PC-9 (cell line): ENCODE measurements at regions not wholly inside any gene's neighbourhood (a gene's known extent, or its start where the extent isn't known, plus 50 kb on each side); places are given as distances from the start of the nearest gene placed in this dataset.

Experiments used
- BruUV-seq: library from RNA; stranded (reverse); fragments of 400-500 nt; replicated peaks from 2 replicates; lab custom pipeline; 2021; lab: Mats Ljungman, UMichigan
- CTCF ChIA-PET: fragments of 300-600 bp; sonication (Branson Sonifier 250); formaldehyde crosslinking; loops from one replicate; lab custom pipeline; 2022; ENCODE audit warnings: antibody characterized with exemption; lab: Charles Lee
- POLR2A ChIA-PET: fragments of 300-600 bp; sonication (Branson Sonifier 250); formaldehyde crosslinking; loops from one replicate; lab custom pipeline; 2022; ENCODE audit warnings: antibody characterized with exemption; ENCODE audit not compliant: unreplicated experiment; lab: Charles Lee
- DNase-seq, 2 experiments: peaks; one replicate each; pipeline versions ENCODE4 v3.0.0 to v3.0.0-alpha.2; 2015 to 2022; ENCODE audit warnings: mixed read lengths in 1 of 2
- H2AFZ ChIP-seq: fragments of 200-600 bp; sonication (generic); 2 replicates; pipeline ENCODE4 v1.8.1; 2017; ENCODE audit warnings: antibody characterized with exemption
- H3F3A ChIP-seq: fragments of 200-600 bp; sonication (generic); 2 replicates; pipeline ENCODE4 v1.8.1; 2017; ENCODE audit warnings: antibody characterized with exemption, mild to moderate bottlenecking, low read depth; ENCODE audit not compliant: insufficient read depth
- H3K27ac ChIP-seq: fragments of 200-600 bp; sonication (generic); 2 replicates; pipeline ENCODE4 v1.6.1; 2016; ENCODE audit warnings: mixed run types
- H3K27me3 ChIP-seq: fragments of 200-600 bp; sonication (generic); 2 replicates; pipeline ENCODE4 v1.6.1; 2016; ENCODE audit warnings: low read depth, mixed run types; ENCODE audit not compliant: insufficient read depth
- H3K36me3 ChIP-seq: fragments of 200-600 bp; sonication (generic); 2 replicates; pipeline ENCODE4 v1.6.1; 2016; ENCODE audit warnings: low read depth, mixed run types
- H3K4me1 ChIP-seq: fragments of 200-600 bp; sonication (generic); replicated peaks from 2 replicates; pipeline ENCODE4 v1.6.1; 2016; ENCODE audit warnings: mixed run types; ENCODE audit not compliant: insufficient read depth
- H3K4me2 ChIP-seq: fragments of 200-600 bp; sonication (generic); 2 replicates; pipeline ENCODE4 v1.6.1; 2017; ENCODE audit warnings: mixed run types
- H3K4me3 ChIP-seq: fragments of 200-600 bp; sonication (generic); 2 replicates; pipeline ENCODE4 v1.6.1; 2016; ENCODE audit warnings: mixed run types
- H3K79me2 ChIP-seq: fragments of 200-600 bp; sonication (generic); 2 replicates; pipeline ENCODE4 v1.6.1; 2017; ENCODE audit warnings: low read depth, mixed run types
- H3K9me2 ChIP-seq: fragments of 200-600 bp; sonication (generic); 2 replicates; pipeline ENCODE4 v1.8.1; 2017; ENCODE audit warnings: mild to moderate bottlenecking; ENCODE audit not compliant: insufficient read depth
- H3K9me3 ChIP-seq: fragments of 200-600 bp; sonication (generic); 2 replicates; pipeline ENCODE4 v1.8.1; 2016; ENCODE audit warnings: low read depth; ENCODE audit not compliant: insufficient read depth
- H4K20me1 ChIP-seq: fragments of 200-600 bp; sonication (generic); 2 replicates; pipeline ENCODE4 v1.8.1; 2017; ENCODE audit not compliant: insufficient read depth
- EZH2 ChIP-seq: fragments of 200-600 bp; sonication (generic); IDR thresholded peaks from 2 replicates; pipeline ENCODE4 v1.8.0; 2017; ENCODE audit warnings: antibody characterized with exemption, low read depth
- intact Hi-C: fragments of 100-400 bp; cut with micrococcal nuclease; formaldehyde crosslinking; loops from one replicate; pipeline ENCODE4 v1.10.0; 2022; ENCODE audit not compliant: unreplicated experiment
- TF ChIP-seq, protein P1 (sequence below): fragments of 200-600 bp; sonication (generic); conservative IDR thresholded peaks from 2 replicates; pipeline ENCODE4 v1.6.1; 2017; ENCODE audit warnings: mixed run types, antibody characterized with exemption, mild to moderate bottlenecking, moderate library complexity

DNA sequence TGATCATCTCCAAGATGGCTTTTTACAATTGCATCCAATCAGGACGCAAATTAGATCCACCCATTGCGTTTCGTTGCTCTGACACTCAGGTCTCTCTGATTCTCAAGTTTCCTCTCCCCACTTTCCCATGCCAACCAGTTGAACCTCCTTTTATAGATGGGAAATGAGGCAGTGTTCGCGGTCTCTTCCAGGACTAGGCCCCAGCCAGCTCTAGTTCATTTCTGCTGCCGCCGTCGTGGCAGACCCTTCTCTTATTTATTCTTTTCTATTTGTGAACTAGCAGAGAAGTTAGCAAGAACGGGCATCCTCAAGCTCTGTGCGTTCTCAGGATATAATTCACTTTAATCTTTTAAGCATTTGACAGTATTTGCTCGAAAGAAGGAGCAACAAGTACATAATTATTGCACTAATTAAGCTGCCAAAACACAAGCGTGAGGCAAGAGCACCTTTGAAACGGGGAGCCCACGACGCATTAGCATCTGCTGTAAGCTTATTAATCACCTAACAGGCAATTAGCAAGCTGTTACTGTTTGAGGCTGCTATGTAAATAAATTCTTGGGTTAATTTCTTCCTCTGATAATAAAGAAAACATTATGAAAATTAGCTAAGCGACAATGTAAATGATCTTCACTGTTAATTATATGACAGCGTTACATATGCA is 246.4 kb upstream of the TLE3 start:
- H3K36me3 ChIP-seq, result no peaks in the 10 kb centered on the region
- H3K27ac ChIP-seq, result no peak overlapping the region
- H3K4me1 ChIP-seq, result no peaks in the 10 kb centered on the region
- H3K4me3 ChIP-seq, result no peak overlapping the region
- ChIA-PET POLR2A (no interaction called here), CTCF (no interaction called here)
- no peaks in the 10 kb centered on the region for H3F3A ChIP-seq
- no peak for DNase-seq
- no peaks in the 10 kb centered on the region for H3K9me2 ChIP-seq
- no peak overlapping the region for H2AFZ ChIP-seq
- intact Hi-C loops, result no loop called here
- no peaks in the 10 kb centered on the region for H3K79me2 ChIP-seq
- no peaks in the 10 kb centered on the region for H4K20me1 ChIP-seq
- BruUV-seq, result no TSS peak
- TF ChIP-seq EZH2, result no peak
- TF ChIP-seq, protein P1, sequence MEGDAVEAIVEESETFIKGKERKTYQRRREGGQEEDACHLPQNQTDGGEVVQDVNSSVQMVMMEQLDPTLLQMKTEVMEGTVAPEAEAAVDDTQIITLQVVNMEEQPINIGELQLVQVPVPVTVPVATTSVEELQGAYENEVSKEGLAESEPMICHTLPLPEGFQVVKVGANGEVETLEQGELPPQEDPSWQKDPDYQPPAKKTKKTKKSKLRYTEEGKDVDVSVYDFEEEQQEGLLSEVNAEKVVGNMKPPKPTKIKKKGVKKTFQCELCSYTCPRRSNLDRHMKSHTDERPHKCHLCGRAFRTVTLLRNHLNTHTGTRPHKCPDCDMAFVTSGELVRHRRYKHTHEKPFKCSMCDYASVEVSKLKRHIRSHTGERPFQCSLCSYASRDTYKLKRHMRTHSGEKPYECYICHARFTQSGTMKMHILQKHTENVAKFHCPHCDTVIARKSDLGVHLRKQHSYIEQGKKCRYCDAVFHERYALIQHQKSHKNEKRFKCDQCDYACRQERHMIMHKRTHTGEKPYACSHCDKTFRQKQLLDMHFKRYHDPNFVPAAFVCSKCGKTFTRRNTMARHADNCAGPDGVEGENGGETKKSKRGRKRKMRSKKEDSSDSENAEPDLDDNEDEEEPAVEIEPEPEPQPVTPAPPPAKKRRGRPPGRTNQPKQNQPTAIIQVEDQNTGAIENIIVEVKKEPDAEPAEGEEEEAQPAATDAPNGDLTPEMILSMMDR, result no peak
- no peak overlapping the region for H3K4me2 ChIP-seq
- no peaks in the 10 kb centered on the region for H3K27me3 ChIP-seq
- no peaks in the 10 kb centered on the region for H3K9me3 ChIP-seq

DNA sequence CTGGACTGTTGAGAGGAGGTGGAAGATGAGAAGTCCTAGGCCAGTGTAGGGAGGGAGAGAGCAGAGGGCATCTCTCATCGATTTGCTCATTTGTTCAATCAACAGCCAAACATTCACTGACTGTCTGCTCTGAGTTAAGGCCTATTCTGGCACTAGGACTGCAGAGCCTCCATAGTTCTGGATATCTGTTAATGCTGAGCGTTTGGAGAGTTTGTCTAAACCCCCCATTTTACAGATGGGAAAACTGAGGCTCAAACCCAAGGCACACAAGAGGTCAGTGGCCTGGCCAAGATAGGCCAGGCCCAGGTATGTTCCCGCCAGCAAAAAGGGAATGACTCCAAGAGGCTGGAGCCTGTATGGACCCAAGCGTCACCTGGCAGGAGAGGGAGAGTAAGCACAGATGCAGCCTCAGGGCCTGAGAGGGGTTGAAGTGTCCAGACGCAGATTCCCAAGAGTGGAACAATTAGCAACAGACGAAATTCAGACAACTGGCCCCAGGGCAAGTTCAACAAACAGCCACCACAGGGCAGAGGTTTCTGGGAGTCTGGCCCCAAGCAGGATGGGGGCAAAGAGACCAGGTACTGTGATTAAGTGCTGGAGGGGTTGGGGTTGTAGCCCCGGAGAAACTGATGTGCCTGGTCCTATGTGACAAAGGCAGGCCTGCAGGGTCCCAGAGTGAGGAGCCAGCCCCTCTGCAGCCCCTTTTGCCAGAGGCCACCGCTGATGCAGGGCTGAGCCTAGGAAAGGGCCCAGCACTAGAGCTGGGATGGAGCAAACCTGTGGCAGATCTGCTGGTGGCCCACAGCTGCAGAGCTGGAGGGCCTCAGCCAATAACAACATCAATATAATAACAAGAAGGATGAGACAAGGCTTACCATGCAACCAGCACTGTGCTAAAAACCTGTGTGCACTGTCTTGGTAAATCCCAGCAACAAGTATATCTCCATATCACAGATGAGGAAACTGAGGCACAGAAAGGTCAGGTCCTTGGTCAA is 245.1 kb upstream of the TLE3 start:
- intact Hi-C loops, result no loop called here
- H3K27ac ChIP-seq, result no peak overlapping the region
- no peak overlapping the region for H2AFZ ChIP-seq
- H3K27me3 ChIP-seq, result no peaks in the 10 kb centered on the region
- no peaks in the 10 kb centered on the region for H3K9me2 ChIP-seq
- no peak overlapping the region for H3K4me3 ChIP-seq
- no peaks in the 10 kb centered on the region for H4K20me1 ChIP-seq
- no peak for TF ChIP-seq EZH2
- TF ChIP-seq, protein P1, result no peak
- no peaks in the 10 kb centered on the region for H3K4me1 ChIP-seq
- BruUV-seq, result no TSS peak
- no peaks in the 10 kb centered on the region for H3K36me3 ChIP-seq
- no peaks in the 10 kb centered on the region for H3K79me2 ChIP-seq
- CTCF ChIA-PET, result no interaction called here
- no peaks in the 10 kb centered on the region for H3K9me3 ChIP-seq
- no peak overlapping the region for H3K4me2 ChIP-seq
- no peak for DNase-seq
- POLR2A ChIA-PET, result no interaction called here
- H3F3A ChIP-seq, result no peaks in the 10 kb centered on the region

DNA sequence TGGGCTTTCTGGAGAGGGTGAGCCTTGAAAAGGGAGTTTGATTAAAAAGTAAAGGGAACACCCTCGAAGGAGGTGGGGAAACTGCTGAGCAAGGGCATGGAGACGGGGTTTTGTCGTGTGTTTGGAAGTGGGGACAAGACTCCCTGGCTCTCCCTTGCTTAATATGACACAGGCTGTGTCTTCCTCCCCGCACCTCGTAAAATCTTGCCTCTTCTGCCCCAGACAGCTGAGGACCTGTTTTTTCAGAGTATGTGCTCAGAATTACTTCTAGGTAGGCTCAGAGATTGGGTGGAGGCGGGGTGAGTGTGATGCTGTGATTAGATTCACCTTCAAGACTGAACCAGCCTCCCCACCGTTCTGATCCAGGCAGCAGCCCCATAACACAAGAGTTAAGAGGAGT is 244.4 kb upstream of the TLE3 start:
- ChIA-PET CTCF (no interaction called here), POLR2A (no interaction called here)
- intact Hi-C loops, result no loop called here
- DNase-seq, result no peak
- TF ChIP-seq, protein P1, result no peak
- TF ChIP-seq EZH2, result no peak
- H3K36me3 ChIP-seq, result no peaks in the 10 kb centered on the region
- no peak overlapping the region for H3K27ac ChIP-seq
- H3K79me2 ChIP-seq, result no peaks in the 10 kb centered on the region
- no peaks in the 10 kb centered on the region for H3K9me2 ChIP-seq
- BruUV-seq, result no TSS peak
- no peak overlapping the region for H2AFZ ChIP-seq
- no peaks in the 10 kb centered on the region for H3K4me1 ChIP-seq
- H3K9me3 ChIP-seq, result no peaks in the 10 kb centered on the region
- H3K4me2 ChIP-seq, result no peak overlapping the region
- H3F3A ChIP-seq, result no peaks in the 10 kb centered on the region
- no peak overlapping the region for H3K4me3 ChIP-seq
- H4K20me1 ChIP-seq, result no peaks in the 10 kb centered on the region
- H3K27me3 ChIP-seq, result no peaks in the 10 kb centered on the region
